ENCODE measurements at regions not wholly inside any gene's neighbourhood (a gene's known extent, or its start where the extent isn't known, plus 50 kb on each side); places are given as distances from the start of the nearest gene placed in this dataset.

DNA sequence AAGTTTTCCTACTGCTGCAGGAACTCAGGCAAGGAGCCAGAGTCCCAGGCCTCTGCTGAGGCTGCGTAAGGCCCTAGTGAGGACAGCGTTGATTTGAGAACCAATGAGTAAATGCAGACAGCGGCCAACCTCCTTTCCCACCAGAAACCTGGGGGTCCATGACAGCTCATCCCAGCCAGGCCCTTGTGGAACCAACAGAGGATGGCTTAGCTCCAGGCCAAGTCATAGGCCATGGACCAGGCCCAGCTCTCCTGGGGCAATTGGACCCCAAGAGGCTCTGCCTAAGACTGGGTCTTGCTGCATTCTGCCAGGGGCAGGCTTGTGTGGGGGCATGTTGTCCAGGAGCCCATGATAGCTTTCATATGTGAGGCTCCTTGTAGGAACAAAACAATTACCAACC is 65.4 kb upstream of the PPP1R3C start:
- TF ChIP-seq REST (IDR thresholded peaks at IDR 0.05; ENCODE audit: low read depth, low read length) (no peak), POLR2AphosphoS5 (IDR thresholded peaks at IDR 0.05; ENCODE audit: low read depth, low read length) (no peak), SMC3 (IDR thresholded peaks at IDR 0.05; ENCODE audit: low read depth, low read length) (no peak), FOSL2 (IDR thresholded peaks at IDR 0.05; ENCODE audit: borderline replicate concordance, low read depth) (no peak)
- TF ChIP-seq, protein P1, sequence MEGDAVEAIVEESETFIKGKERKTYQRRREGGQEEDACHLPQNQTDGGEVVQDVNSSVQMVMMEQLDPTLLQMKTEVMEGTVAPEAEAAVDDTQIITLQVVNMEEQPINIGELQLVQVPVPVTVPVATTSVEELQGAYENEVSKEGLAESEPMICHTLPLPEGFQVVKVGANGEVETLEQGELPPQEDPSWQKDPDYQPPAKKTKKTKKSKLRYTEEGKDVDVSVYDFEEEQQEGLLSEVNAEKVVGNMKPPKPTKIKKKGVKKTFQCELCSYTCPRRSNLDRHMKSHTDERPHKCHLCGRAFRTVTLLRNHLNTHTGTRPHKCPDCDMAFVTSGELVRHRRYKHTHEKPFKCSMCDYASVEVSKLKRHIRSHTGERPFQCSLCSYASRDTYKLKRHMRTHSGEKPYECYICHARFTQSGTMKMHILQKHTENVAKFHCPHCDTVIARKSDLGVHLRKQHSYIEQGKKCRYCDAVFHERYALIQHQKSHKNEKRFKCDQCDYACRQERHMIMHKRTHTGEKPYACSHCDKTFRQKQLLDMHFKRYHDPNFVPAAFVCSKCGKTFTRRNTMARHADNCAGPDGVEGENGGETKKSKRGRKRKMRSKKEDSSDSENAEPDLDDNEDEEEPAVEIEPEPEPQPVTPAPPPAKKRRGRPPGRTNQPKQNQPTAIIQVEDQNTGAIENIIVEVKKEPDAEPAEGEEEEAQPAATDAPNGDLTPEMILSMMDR (IDR thresholded peaks at IDR 0.05) = no peak

Data from SK-N-SH (cell line).